HL-60 (cell line): ENCODE measurements at regions not wholly inside any gene's neighbourhood (a gene's known extent, or its start where the extent isn't known, plus 50 kb on each side); places are given as distances from the start of the nearest gene placed in this dataset.

Source experiments
- DNase-seq, 2 experiments: peaks; one replicate each; pipeline ENCODE4 v3.0.0-alpha.2; 2010 to 2020; ENCODE audit warnings: low read depth in 1 of 2, low spot score in 1 of 2
- H3K27ac ChIP-seq: fragments of 250-450 bp; sonication (Bioruptor Pico); replicated peaks from 2 replicates; pipeline ENCODE4 v1.5.1; 2020; ENCODE audit warnings: mild to moderate bottlenecking, moderate library complexity
- H3K27me3 ChIP-seq: fragments of 250-450 bp; sonication (Bioruptor Pico); 2 replicates; pipeline ENCODE4 v1.5.1; 2021; ENCODE audit warnings: mild to moderate bottlenecking, moderate library complexity; ENCODE audit not compliant: insufficient read depth, poor library complexity, severe bottlenecking
- H3K4me3 ChIP-seq: replicated peaks from 2 replicates; pipeline ENCODE4 v1.5.1; 2011; ENCODE audit warnings: mild to moderate bottlenecking, control low read depth, low read length; ENCODE audit not compliant: insufficient read depth
- CTCF ChIP-seq: IDR thresholded peaks from one replicate; pipeline ENCODE4 v1.5.1; 2011; ENCODE audit warnings: low read length, control low read depth, inconsistent platforms; ENCODE audit not compliant: insufficient read depth
- GABPA ChIP-seq: IDR thresholded peaks from 2 replicates; pipeline ENCODE4 v1.6.1; 2012; ENCODE audit warnings: low read depth
- POLR2AphosphoS5 ChIP-seq: IDR thresholded peaks from 2 replicates; pipeline ENCODE4 v1.6.1; 2012; ENCODE audit warnings: low read depth
- REST ChIP-seq: IDR thresholded peaks from 2 replicates; pipeline ENCODE4 v1.6.1; 2012; ENCODE audit warnings: low read depth; ENCODE audit not compliant: insufficient replicate concordance
- SPI1 ChIP-seq: IDR thresholded peaks from 2 replicates; pipeline ENCODE4 v1.6.1; 2012; ENCODE audit warnings: low read depth, mild to moderate bottlenecking, borderline replicate concordance

- DNase-seq = no peak
- Histone ChIP-seq H3K4me3 (no peak overlapping the region), H3K27me3 (no peaks in the 10 kb centered on the region), H3K27ac (no peak overlapping the region)
- TF ChIP-seq SPI1 = no peak
- no peak for TF ChIP-seq GABPA
- no peak for TF ChIP-seq REST
- TF ChIP-seq CTCF = no peak
- no peak for TF ChIP-seq POLR2AphosphoS5
Observed at GRCh38 chr5:130808691-130809090, 356.4 kb downstream of the HINT1 start.

- no peak for TF ChIP-seq POLR2AphosphoS5
- no peak for TF ChIP-seq CTCF
- Histone ChIP-seq H3K27ac (no peak overlapping the region), H3K27me3 (no peaks in the 10 kb centered on the region), H3K4me3 (no peak overlapping the region)
- no peak for DNase-seq
Observed at GRCh38 chr5:130805648-130806047, 359.4 kb downstream of the HINT1 start.

- DNase-seq = no peak
- H3K4me3 ChIP-seq = no peak overlapping the region
- TF ChIP-seq POLR2AphosphoS5 (no peak), CTCF (no peak), SPI1 (no peak), REST (no peak), GABPA (no peak)
- H3K27ac ChIP-seq = no peak overlapping the region
- H3K27me3 ChIP-seq = no peaks in the 10 kb centered on the region
Observed at GRCh38 chr5:130805036-130805435, 360.0 kb downstream of the HINT1 start.

GRCh38 chr5:130801963-130802362 is 363.1 kb downstream of the HINT1 start:
- Histone ChIP-seq H3K27me3 (no peaks in the 10 kb centered on the region), H3K4me3 (no peak overlapping the region), H3K27ac (no peak overlapping the region)
- no peak for TF ChIP-seq REST
- TF ChIP-seq SPI1 = no peak
- TF ChIP-seq GABPA = no peak
- TF ChIP-seq POLR2AphosphoS5 = no peak
- TF ChIP-seq CTCF = no peak
- DNase-seq = no peak
